Neuronal stem cell (in vitro differentiated cells): ENCODE measurements at regions not wholly inside any gene's neighbourhood (a gene's known extent, or its start where the extent isn't known, plus 50 kb on each side); places are given as distances from the start of the nearest gene placed in this dataset. TPM values are rescaled to one million over a fixed set of nuclear protein-coding genes. Genes with fewer than 3 reads are reported as not detected.

Experiments used
- small RNA-seq: library from polyadenylated mRNA; stranded (forward); fragments of <200 nt; extraction: miRNeasy Mini kit (QIAGEN cat#:217004); gene quantifications from one replicate; pipeline ENCODE3, GENCODE V24; 2013; ENCODE audit not compliant: insufficient read depth

Small RNA genes in the stretch of these regions (small RNA-seq; reads per million reads assigned to genes)
- gene AC004852.1 (not detected), gene AC009945.1 (not detected), gene RF00012 (not detected), gene RF00019 (not detected)
